MCF 10A (cell line): ENCODE measurements at regions not wholly inside any gene's neighbourhood (a gene's known extent, or its start where the extent isn't known, plus 50 kb on each side); places are given as distances from the start of the nearest gene placed in this dataset.
A peak's percentile ranks its signal among the peaks of the same experiment; 100 is the strongest.

Source experiments
- BruUV-seq: library from RNA; stranded (reverse); fragments of 400-500 nt; replicated peaks from 2 replicates; lab custom pipeline; 2021; lab: Mats Ljungman, UMichigan
- CTCF ChIA-PET: fragments of 300-600 bp; sonication (Branson Sonifier 250); formaldehyde crosslinking; extraction: SDS; loops from one replicate; lab custom pipeline; 2021; ENCODE audit warnings: antibody characterized with exemption, inconsistent platforms; lab: Yijun Ruan, JAX
- POLR2A ChIA-PET: fragments of 300-600, 350-650 bp; sonication (Branson Sonifier 250); formaldehyde crosslinking; extraction: SDS; loops from one replicate; lab custom pipeline; 2020; ENCODE audit warnings: antibody characterized with exemption, inconsistent platforms; lab: Yijun Ruan, JAX
- DNase-seq: peaks from one replicate; pipeline ENCODE4 v3.0.0-alpha.2; 2018; ENCODE audit not compliant: unreplicated experiment
- H3K27ac Mint-ChIP-seq: one replicate; pipeline ENCODE4 v1.8.0; 2022; ENCODE audit warnings: mild to moderate bottlenecking, low read depth, mixed read lengths; ENCODE audit not compliant: unreplicated experiment
- H3K27me3 Mint-ChIP-seq: one replicate; pipeline ENCODE4 v1.8.0; 2022; ENCODE audit warnings: mixed read lengths; ENCODE audit not compliant: insufficient read depth, unreplicated experiment
- H3K36me3 Mint-ChIP-seq: one replicate; pipeline ENCODE4 v1.8.0; 2022; ENCODE audit warnings: mild to moderate bottlenecking, moderate library complexity, mixed read lengths; ENCODE audit not compliant: insufficient read depth, unreplicated experiment
- H3K4me1 Mint-ChIP-seq: one replicate; pipeline ENCODE4 v1.8.0; 2022; ENCODE audit warnings: mixed read lengths; ENCODE audit not compliant: insufficient read depth, unreplicated experiment
- H3K4me3 Mint-ChIP-seq: one replicate; pipeline ENCODE4 v1.8.0; 2022; ENCODE audit warnings: mild to moderate bottlenecking, moderate library complexity, mixed read lengths; ENCODE audit not compliant: unreplicated experiment
- H3K9me3 Mint-ChIP-seq: one replicate; pipeline ENCODE4 v1.8.0; 2022; ENCODE audit warnings: mixed read lengths; ENCODE audit not compliant: unreplicated experiment
- intact Hi-C: fragments of 100-400 bp; cut with micrococcal nuclease; formaldehyde crosslinking; loops from 2 replicates; pipeline ENCODE4 v1.14.1; 2022
- TF ChIP-seq, protein P1 (sequence below): fragments of 200-600 bp; IDR thresholded peaks from one replicate; pipeline ENCODE4 v1.8.0; 2022; ENCODE audit warnings: antibody characterized with exemption, mild to moderate bottlenecking; ENCODE audit not compliant: unreplicated experiment

DNA sequence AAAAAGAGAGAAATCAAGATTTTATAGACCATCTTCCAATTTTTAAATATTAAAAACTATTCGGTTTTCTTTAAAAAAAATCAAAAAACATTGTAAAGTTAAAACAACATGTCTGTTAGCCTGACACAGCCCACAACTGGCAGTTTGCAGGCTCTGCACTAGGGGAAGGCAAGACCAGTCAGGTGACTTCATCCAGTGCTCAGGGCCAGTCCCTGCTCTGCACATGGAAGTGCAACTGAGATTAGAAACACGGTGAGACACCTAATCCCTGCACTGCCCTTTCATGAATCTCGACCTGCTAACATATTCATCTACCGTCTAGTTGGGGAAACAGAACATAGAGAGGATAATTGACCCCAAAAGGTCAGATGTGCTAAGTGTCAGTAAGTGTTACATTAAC is 135.2 kb downstream of the BARD1 start:
- no peak for DNase-seq
- Mint-ChIP-seq H3K27ac (no peak overlapping the region), H3K36me3 (no peaks in the 10 kb centered on the region), H3K4me3 (no peak overlapping the region), H3K27me3 (no peaks in the 10 kb centered on the region), H3K9me3 (no peaks in the 10 kb centered on the region), H3K4me1 (no peaks in the 10 kb centered on the region)
- POLR2A ChIA-PET = interaction anchor here (0.7 kb wide), 1 partner anchor 171 kb away, joined by 4 read pairs; no protein-coding TSS in a partner anchor
- CTCF ChIA-PET = interaction anchor here (0.8 kb wide), 1 partner anchor 13 kb away, joined by 3 read pairs; no protein-coding TSS in a partner anchor
- intact Hi-C loops = no loop called here
- TF ChIP-seq, protein P1, sequence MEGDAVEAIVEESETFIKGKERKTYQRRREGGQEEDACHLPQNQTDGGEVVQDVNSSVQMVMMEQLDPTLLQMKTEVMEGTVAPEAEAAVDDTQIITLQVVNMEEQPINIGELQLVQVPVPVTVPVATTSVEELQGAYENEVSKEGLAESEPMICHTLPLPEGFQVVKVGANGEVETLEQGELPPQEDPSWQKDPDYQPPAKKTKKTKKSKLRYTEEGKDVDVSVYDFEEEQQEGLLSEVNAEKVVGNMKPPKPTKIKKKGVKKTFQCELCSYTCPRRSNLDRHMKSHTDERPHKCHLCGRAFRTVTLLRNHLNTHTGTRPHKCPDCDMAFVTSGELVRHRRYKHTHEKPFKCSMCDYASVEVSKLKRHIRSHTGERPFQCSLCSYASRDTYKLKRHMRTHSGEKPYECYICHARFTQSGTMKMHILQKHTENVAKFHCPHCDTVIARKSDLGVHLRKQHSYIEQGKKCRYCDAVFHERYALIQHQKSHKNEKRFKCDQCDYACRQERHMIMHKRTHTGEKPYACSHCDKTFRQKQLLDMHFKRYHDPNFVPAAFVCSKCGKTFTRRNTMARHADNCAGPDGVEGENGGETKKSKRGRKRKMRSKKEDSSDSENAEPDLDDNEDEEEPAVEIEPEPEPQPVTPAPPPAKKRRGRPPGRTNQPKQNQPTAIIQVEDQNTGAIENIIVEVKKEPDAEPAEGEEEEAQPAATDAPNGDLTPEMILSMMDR = no peak
- BruUV-seq = no TSS peak

GRCh38 chr2:214671319-214671885 is 138.1 kb downstream of the BARD1 start:
- Mint-ChIP-seq H3K27me3 (no peaks in the 10 kb centered on the region), H3K4me1 (no peaks in the 10 kb centered on the region), H3K27ac (no peak overlapping the region), H3K4me3 (no peak overlapping the region), H3K9me3 (peaks cover 7% of the 10 kb centered on the region), H3K36me3 (no peaks in the 10 kb centered on the region)
- ChIA-PET POLR2A (no interaction called here), CTCF (no interaction called here)
- intact Hi-C loops = no loop called here
- TF ChIP-seq, protein P1 = no peak
- BruUV-seq = no TSS peak
- no peak for DNase-seq

DNA sequence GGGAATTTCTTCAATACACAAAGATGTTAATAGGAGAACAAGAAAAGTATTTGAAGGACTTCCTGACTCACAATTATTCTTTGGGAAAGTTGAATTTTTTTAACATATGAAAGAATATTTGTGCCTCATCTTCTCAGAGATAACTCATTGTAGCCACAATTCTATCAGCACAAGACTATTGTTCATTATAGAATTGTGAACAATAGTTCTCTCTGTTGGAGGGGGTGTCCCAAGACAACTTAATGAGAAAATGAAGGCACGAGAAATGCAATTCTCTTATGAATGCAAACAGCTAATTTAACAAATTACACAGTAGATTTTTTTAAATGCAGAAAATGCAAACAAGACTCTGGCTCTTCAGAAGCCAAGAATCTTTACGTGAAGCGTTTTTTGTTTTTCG is 157.0 kb downstream of the BARD1 start:
- no peak for DNase-seq
- peaks cover 16% of the 10 kb centered on the region for H3K9me3 Mint-ChIP-seq
- no peaks in the 10 kb centered on the region for H3K27me3 Mint-ChIP-seq
- H3K27ac Mint-ChIP-seq = no peak overlapping the region
- H3K36me3 Mint-ChIP-seq = peaks cover 6% of the 10 kb centered on the region
- H3K4me3 Mint-ChIP-seq = no peak overlapping the region
- intact Hi-C loops = no loop called here
- peaks cover 5% of the 10 kb centered on the region for H3K4me1 Mint-ChIP-seq
- ChIA-PET CTCF (no interaction called here), POLR2A (no interaction called here)
- no TSS peak for BruUV-seq
- TF ChIP-seq, protein P1 = no peak

- H3K4me1 Mint-ChIP-seq = peaks cover 5% of the 10 kb centered on the region
- POLR2A ChIA-PET = interaction anchor here (0.6 kb wide), 1 partner anchor 11 kb away, joined by 3 read pairs; no protein-coding TSS in a partner anchor
- H3K27me3 Mint-ChIP-seq = no peaks in the 10 kb centered on the region
- CTCF ChIA-PET = no interaction called here
- peaks cover 7% of the 10 kb centered on the region for H3K9me3 Mint-ChIP-seq
- no peak overlapping the region for H3K27ac Mint-ChIP-seq
- H3K4me3 Mint-ChIP-seq = no peak overlapping the region
- TF ChIP-seq, protein P1 = no peak
- no TSS peak for BruUV-seq
- peak; percentile 11 for DNase-seq
- intact Hi-C loops = no loop called here
- H3K36me3 Mint-ChIP-seq = peaks cover under 1% of the 10 kb centered on the region
These were observed 158.0 kb downstream of the BARD1 start for GRCh38 chr2:214651451-214651850.
